ENCODE measurements at regions not wholly inside any gene's neighbourhood (a gene's known extent, or its start where the extent isn't known, plus 50 kb on each side); places are given as distances from the start of the nearest gene placed in this dataset.

- Histone ChIP-seq H3K27me3 (no peaks in the 10 kb centered on the region), H3K27ac (no peak overlapping the region), H3K4me1 (replicated peaks in 1 of 2) (no peaks in the 10 kb centered on the region), H3K4me3 (no peak overlapping the region), H3K9me3 (replicated peaks in 1 of 3) (no peaks in the 10 kb centered on the region), H3K36me3 (replicated peaks in 1 of 2) (no peaks in the 10 kb centered on the region)
- intact Hi-C loops (cut with DNase I), result no loop called here
- TF ChIP-seq POLR2A (IDR thresholded peaks at IDR 0.05) (no peak), CTCF (IDR thresholded peaks at IDR 0.05) (no peak)
- WGBS, 4 donors, result 65 to 70% (median 68%) methylated on average over 4 of the region's 4 CpGs
- no peak for DNase-seq
Measured at GRCh38 chr2:67792191-67792590, 270.6 kb downstream of the C1D start.

GRCh38 chr2:67792681-67793091, 270.1 kb downstream of the C1D start:
- no peak for TF ChIP-seq CTCF (IDR thresholded peaks at IDR 0.05)
- TF ChIP-seq POLR2A (IDR thresholded peaks at IDR 0.05), result no peak
- WGBS, 4 donors, result 81 to 84% (median 83%) methylated on average over 8 of the region's 8 CpGs
- H3K27ac ChIP-seq, result no peak overlapping the region
- H3K4me3 ChIP-seq, result no peak overlapping the region
- no peaks in the 10 kb centered on the region for H3K36me3 ChIP-seq (replicated peaks in 1 of 2)
- DNase-seq, result no peak
- H3K27me3 ChIP-seq, result no peaks in the 10 kb centered on the region
- no peaks in the 10 kb centered on the region for H3K4me1 ChIP-seq (replicated peaks in 1 of 2)
- intact Hi-C loops (cut with DNase I), result no loop called here
- H3K9me3 ChIP-seq (replicated peaks in 1 of 3), result no peaks in the 10 kb centered on the region

- Histone ChIP-seq H3K36me3 (replicated peaks in 1 of 2) (no peaks in the 10 kb centered on the region), H3K27me3 (no peaks in the 10 kb centered on the region), H3K4me1 (replicated peaks in 1 of 2) (no peaks in the 10 kb centered on the region), H3K4me3 (no peak overlapping the region), H3K27ac (peak overlapping the region in 2 of 5 donors; percentile 27 to 28), H3K9me3 (replicated peaks in 1 of 3) (no peaks in the 10 kb centered on the region)
- peak in 4 of 7 donors; percentile 13 to 24 (median 16) for DNase-seq
- WGBS, 4 donors, result 54 to 58% (median 57%) methylated on average over 7 of the region's 7 CpGs
- TF ChIP-seq CTCF (IDR thresholded peaks at IDR 0.05) (no peak), POLR2A (IDR thresholded peaks at IDR 0.05) (no peak)
- intact Hi-C loops (cut with DNase I), result no loop called here
Measured at GRCh38 chr2:67797801-67798540, 264.8 kb downstream of the C1D start.

GRCh38 chr2:67798541-67799160, 264.2 kb downstream of the C1D start:
- Histone ChIP-seq H3K36me3 (replicated peaks in 1 of 2) (no peaks in the 10 kb centered on the region), H3K27ac (peak overlapping the region in 2 of 5 donors; percentile 27 to 28), H3K9me3 (replicated peaks in 1 of 3) (no peaks in the 10 kb centered on the region), H3K27me3 (no peaks in the 10 kb centered on the region), H3K4me3 (no peak overlapping the region), H3K4me1 (replicated peaks in 1 of 2) (no peaks in the 10 kb centered on the region)
- no peak for DNase-seq
- intact Hi-C loops (cut with DNase I), result no loop called here
- TF ChIP-seq CTCF (IDR thresholded peaks at IDR 0.05) (no peak), POLR2A (IDR thresholded peaks at IDR 0.05) (no peak)
- WGBS, 4 donors, result 58 to 68% (median 62%) methylated on average over 5 of the region's 5 CpGs

Data from adrenal gland (tissue), 9 donors.